ENCODE measurements at regions not wholly inside any gene's neighbourhood (a gene's known extent, or its start where the extent isn't known, plus 50 kb on each side); places are given as distances from the start of the nearest gene placed in this dataset.

GRCh38 chr6:118761645-118762044, 110.3 kb upstream of the CEP85L start:
- DNase-seq = no peak

GRCh38 chr6:118758946-118759345, 107.6 kb upstream of the CEP85L start:
- no peak for DNase-seq

GRCh38 chr6:118755941-118756646, 104.7 kb upstream of the CEP85L start:
- no peak for DNase-seq

GRCh38 chr6:118752803-118753202, 101.4 kb upstream of the CEP85L start:
- no peak for DNase-seq

DNA sequence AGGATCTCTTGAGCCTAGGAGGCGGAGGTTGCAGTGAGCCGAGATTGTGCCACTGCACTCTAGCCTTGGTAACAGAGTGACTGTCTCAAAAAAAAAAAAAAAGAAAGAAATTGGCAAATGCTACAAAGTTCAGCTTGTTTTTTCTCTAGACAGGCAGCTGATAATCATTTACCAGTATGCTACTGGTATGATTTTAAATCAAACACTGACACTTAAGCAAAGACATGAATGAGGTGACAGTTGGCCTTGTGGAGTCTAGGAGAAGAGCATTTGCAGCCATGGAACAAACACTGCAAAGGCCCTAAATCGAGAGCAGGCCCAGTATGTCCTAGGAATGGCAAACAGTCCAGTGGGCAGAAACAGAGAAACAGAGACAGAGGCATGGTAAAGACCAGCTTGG, 99.7 kb upstream of the CEP85L start:
- no peak for DNase-seq

DNA sequence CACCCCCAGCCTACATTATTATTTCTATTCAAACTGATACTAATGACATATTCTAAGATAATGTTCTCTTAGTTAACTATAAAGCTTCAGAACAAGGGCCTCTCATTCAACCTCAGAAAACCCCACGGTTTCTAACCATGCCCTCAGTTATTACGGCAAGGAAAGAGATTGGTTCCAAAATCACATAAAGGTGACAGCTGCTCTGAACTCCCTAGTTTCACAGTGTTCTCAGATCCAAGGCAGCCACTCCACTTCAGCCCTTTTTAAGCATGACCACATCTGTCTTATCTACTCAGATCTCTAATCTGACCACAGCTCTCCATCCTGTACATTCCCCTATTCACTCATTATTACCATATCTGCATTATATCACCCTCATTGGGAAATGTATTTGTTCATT, 98.8 kb upstream of the CEP85L start:
- no peak for DNase-seq

DNA sequence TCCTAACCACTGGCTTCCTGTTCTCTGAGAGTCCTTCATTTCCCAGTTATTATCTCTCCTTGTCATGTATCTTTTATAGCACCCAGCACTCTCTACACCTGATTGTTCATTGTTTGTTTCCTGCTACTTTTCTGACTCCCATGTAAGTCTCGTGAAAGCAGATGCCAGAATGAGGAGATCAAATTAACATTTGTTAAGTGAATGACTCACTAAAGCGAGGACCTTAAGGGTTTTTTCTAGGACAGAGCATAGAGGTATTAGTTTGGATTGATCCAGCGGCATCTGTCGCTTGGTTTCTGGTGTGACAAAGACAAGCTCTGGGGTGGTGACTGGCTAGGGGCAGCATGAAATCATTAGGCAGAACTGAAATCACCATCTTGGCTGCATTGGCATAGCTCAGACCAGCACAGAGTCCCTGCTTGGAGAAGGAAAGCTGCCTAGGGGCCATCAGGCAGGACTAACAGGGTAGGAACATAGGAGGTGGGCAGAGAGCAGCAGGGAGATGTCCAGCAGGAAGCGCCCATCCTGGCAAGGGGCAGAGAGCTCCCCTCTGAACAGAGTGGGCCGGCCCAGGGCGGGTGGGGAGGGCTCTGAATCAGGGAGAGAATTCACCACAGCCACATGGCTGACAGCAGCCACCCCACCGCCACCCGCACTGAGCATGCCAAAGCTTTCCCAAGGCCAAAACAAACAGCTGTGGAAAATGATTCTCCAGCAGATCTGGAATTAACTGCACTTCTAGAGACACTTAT, 97.1 kb upstream of the CEP85L start:
- DNase-seq = no peak

DNA sequence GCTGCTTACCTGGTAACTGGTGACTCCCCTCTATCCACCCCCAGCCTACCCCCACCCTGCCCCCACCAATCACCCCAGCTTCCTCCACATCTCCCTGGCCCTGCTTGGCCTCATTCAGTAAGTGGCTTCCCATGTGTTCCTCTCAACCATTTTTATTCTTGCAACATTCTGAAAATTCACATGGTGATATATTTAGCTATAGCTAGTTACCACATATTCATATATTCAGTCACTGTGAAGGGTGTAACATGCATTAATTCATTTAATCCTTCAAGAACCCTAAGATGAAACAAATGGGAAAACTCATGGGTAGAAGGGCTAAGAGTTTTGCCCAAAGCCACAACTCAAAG, 95.4 kb upstream of the CEP85L start:
- DNase-seq = no peak

- no peak for DNase-seq
Measured at GRCh38 chr6:118746145-118746824, 94.9 kb upstream of the CEP85L start.

- no peak for DNase-seq
Measured at GRCh38 chr6:118745156-118745555, 93.8 kb upstream of the CEP85L start.

- no peak for DNase-seq
Measured at GRCh38 chr6:118744261-118744941, 93.0 kb upstream of the CEP85L start.

DNA sequence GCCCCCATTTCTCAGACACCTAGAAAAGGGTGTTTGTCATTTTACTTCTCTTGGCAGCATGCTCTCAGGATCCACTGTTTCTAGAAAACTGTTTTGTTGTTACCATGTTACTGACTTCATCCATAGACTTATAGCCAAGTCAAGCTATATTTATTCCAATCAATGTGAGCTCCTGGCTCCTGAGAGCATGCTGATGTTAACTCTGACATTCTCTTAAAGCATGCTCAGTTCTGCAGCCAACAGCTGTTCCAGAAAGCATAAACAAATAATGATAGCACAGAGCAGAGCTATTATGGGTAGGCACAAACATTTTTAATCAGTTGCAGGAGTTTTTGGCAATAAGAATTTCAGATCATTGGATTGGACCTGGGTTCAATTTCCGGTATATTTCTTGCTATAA, 92.4 kb upstream of the CEP85L start:
- DNase-seq = no peak

DNA sequence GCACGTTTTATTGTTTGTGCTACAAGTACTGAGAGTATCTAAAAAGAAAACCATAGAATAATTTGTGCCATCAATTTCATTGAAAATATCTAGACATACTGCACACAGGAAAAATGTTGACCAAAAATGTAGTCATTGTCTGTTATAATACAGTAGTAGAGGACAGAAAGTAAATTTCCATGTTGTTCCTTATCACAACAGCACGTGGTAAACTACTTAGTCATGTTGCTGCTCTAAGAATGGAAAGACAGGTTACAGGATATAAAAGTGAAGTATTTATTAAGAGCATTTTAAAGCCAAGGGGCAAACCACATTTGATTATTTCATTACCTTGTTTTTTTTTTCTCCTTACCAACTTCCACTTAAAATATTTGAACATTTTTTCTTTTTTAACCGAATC, 89.0 kb upstream of the CEP85L start:
- DNase-seq = no peak

DNA sequence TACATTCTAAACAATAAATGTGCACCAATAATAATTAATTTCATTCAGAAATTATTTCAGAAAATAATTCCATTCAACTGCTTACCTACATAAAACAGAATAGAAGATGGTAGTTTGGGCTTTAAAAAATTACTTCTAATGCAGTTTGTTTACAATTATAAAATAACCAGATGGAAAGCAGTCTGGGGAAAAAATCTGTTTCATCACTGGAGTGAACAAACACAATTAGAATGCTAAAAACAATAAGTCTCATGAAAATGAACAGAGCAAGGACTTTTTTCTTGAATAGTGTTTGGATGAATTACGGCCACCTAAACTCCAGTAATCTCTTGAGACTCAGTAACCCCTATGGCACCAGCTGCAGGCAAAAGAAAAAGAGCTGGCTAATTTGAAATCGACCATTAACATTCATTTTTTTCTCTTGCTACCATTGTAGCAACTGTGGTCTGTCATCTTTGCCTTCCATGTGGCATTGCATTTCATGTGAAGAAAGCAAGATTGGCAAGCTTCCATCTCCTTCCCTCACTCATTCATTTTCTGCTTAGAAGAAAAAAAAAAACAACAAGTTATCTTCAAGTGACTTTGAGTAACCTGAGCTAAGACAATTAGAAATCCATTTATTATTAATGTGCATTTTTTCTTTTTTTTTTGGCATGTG, 88.4 kb upstream of the CEP85L start:
- no peak for DNase-seq

GRCh38 chr6:118736440-118736839, 85.0 kb upstream of the CEP85L start:
- no peak for DNase-seq

DNA sequence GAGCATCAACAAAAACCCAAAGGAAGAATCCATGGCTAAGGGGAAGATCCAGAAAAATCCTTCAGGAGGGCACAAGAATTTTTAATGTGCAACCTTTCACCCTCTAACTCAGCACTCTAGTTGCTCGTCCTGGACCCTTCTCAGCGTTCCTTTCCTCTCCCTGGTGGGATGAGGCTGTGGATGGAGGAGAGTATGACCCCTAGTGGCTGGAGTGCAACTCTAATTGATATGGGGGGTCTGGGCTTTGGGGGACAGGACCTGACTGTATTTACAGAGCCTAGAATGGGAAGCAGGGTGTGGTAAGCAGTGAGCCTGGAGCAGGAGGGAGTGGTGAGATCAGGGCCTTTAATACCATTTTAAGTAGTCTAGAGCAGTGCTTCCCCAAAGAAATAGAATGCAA, 83.9 kb upstream of the CEP85L start:
- DNase-seq = no peak

GRCh38 chr6:118725944-118726343, 74.6 kb upstream of the CEP85L start:
- DNase-seq = peak; percentile 74

GRCh38 chr6:118724211-118724610, 72.8 kb upstream of the CEP85L start:
- no peak for DNase-seq

GRCh38 chr6:118722829-118723813, 71.7 kb upstream of the CEP85L start:
- DNase-seq = no peak

DNA sequence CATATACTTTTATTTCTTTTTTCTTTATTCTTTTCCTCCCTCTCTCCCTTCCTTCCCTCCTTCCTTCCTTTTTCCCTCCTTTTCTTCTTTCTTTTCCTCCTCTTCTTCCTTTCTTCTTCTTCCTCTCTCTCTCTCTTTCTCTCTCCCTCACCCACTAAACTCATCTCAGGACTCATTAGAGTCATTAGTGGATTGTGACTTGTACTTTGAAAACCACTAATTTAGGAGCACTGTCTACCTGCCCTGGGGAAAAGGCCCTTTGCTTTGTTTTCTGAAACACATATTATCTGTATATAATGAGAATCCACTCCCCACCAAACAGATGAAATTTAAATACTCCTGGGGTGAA, 68.7 kb upstream of the CEP85L start:
- no peak for DNase-seq

DNA sequence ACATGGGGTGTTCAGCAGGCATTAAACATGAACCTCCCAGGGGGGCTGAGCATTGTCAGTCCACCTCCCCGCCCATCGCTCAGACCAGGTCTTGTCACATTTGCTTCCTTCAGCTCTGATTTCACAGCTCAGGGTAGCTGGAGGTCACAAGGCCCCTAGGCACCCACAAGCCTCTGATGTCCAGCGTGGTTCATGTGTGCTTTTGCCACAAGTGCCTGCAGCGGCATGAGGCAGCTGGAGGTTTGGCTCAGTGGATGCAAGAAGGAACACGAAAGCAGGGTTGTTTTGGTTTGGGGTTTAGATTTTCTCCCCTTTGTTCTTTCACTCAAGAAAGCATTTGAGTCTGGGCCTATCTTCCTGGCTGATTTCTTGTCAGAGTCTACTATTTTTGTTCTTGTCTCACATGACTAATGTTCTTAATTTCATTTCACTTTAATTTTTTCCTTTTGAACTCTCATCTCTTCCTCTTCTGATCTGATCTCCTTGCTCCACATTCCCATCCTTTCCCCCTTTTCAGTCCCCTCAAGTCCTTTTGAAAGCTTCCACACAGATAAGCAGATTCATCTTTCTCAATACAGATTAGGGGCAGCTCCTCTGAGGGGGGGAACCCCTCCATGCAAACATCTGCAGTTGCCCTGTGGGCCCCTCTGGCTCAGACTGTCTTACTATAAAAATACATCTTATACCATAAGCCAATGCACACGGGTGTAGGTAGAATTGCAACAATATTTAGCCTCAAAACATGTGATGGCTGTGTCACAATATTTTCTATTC, 68.1 kb upstream of the CEP85L start:
- no peak for DNase-seq

Data from activated naive CD4-positive, alpha-beta T cell treated with Interleukin-2 at 50 U/mL for 16 hours (primary cell).